Sigmoid colon (tissue), 4 donors: ENCODE measurements at regions not wholly inside any gene's neighbourhood (a gene's known extent, or its start where the extent isn't known, plus 50 kb on each side); places are given as distances from the start of the nearest gene placed in this dataset.

Source experiments
- EP300 ChIP-seq, 4 donors: sonication (generic); formaldehyde crosslinking; IDR thresholded peaks; one replicate each; pipeline ENCODE4 v1.6.1; 2017; ENCODE audit warnings: antibody characterized with exemption in 4 of 4
- POLR2A ChIP-seq, 2 donors: fragments of 450-650 bp; IDR thresholded peaks; one replicate each; pipeline ENCODE4 v1.6.1; 2016; ENCODE audit warnings: antibody characterized with exemption in 2 of 2, mild to moderate bottlenecking in 2 of 2, moderate library complexity in 2 of 2
- POLR2AphosphoS5 ChIP-seq, 4 donors: sonication (generic); formaldehyde crosslinking; IDR thresholded peaks; one replicate each; pipeline ENCODE4 v1.6.1; 2017; ENCODE audit warnings: antibody characterized with exemption in 4 of 4
- TF ChIP-seq, protein P1 (sequence below), 4 experiments: fragments of 450-650 bp in 3 of 4; fragments of 200-600 bp in 1 of 4; IDR thresholded peaks; one replicate each; pipeline ENCODE4 v1.5.1; 2016 to 2019; ENCODE audit warnings: antibody characterized with exemption in 4 of 4, mild to moderate bottlenecking in 3 of 4, moderate library complexity in 2 of 4

DNA sequence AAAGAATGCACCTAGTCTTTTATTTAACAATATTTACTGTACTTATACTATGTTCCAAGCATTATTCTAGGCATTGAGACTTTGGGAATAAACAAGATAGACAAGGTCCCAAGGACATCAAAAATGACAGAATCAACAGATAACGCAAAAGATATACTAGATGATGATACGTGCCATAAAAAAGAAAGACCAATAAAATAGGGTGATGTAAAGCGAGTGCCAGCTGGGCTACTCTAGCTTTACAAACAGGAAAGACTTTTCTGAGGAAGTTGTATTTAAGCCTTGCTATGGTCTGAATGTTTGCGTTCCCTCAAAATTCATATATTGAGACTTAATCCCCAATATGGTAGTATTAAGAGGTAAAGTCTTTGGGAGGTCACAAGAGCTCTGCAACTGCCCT is 310.2 kb upstream of the RGMB start:
- TF ChIP-seq POLR2A (IDR thresholded peaks at IDR 0.05) = no peak
- TF ChIP-seq, protein P1, sequence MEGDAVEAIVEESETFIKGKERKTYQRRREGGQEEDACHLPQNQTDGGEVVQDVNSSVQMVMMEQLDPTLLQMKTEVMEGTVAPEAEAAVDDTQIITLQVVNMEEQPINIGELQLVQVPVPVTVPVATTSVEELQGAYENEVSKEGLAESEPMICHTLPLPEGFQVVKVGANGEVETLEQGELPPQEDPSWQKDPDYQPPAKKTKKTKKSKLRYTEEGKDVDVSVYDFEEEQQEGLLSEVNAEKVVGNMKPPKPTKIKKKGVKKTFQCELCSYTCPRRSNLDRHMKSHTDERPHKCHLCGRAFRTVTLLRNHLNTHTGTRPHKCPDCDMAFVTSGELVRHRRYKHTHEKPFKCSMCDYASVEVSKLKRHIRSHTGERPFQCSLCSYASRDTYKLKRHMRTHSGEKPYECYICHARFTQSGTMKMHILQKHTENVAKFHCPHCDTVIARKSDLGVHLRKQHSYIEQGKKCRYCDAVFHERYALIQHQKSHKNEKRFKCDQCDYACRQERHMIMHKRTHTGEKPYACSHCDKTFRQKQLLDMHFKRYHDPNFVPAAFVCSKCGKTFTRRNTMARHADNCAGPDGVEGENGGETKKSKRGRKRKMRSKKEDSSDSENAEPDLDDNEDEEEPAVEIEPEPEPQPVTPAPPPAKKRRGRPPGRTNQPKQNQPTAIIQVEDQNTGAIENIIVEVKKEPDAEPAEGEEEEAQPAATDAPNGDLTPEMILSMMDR (IDR thresholded peaks at IDR 0.05) = no peak
- no peak for TF ChIP-seq EP300 (IDR thresholded peaks at IDR 0.05)
- TF ChIP-seq POLR2AphosphoS5 (IDR thresholded peaks at IDR 0.05) = no peak
